HG03571 (cell line): ENCODE measurements at regions not wholly inside any gene's neighbourhood (a gene's known extent, or its start where the extent isn't known, plus 50 kb on each side); places are given as distances from the start of the nearest gene placed in this dataset.

Experiments used
- ATAC-seq: cut with Tn5 transposase; IDR thresholded peaks from one replicate; pipeline ENCODE4 v1.9.1; 2021; ENCODE audit not compliant: unreplicated experiment

- ATAC-seq = no peak
Observed at GRCh38 chr10:4590807-4591206, 235.2 kb upstream of the AKR1E2 start.

GRCh38 chr10:4588824-4589223 is 237.2 kb upstream of the AKR1E2 start:
- no peak for ATAC-seq

- no peak for ATAC-seq
Observed at GRCh38 chr10:4587466-4587865, 238.5 kb upstream of the AKR1E2 start.

DNA sequence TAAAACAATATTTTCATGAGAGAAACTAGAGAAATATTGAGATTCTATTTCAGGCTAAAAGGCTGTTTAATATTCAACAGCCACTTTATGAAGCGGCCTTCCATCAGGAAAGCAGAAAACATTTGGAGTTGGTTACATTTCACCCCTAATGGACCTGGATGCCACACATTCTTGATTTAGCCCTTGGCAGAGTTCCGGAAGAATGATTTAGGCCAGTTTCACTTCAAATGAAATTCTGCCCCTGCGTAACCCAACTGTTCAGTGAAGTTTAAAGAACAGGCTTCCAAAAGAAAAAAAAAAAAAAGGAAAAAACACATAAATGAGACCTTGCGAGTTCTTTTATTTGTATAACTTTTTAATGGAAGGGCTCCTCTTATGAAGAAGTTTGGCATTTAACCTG is 239.2 kb upstream of the AKR1E2 start:
- no peak for ATAC-seq

DNA sequence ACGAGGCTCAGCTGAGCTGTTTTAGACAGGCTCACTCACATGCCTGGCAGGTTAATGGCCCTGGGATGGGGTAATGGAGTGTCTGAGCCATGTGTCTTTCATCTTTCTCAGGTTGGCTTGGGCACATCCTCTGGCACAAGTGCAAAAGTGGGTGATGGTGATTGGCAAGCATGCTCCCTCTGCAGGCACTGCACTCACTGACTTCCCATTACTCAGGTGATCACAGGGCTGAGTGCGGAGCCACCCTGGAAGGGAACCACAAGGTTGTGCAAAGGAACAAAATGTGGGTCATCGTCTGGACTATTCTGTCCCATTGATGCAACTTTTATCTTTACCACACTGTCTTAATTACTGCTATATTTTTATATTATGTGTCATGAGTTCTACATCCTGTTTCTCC is 244.1 kb upstream of the AKR1E2 start:
- ATAC-seq = no peak

GRCh38 chr10:4579844-4580243 is 246.2 kb upstream of the AKR1E2 start:
- no peak for ATAC-seq

DNA sequence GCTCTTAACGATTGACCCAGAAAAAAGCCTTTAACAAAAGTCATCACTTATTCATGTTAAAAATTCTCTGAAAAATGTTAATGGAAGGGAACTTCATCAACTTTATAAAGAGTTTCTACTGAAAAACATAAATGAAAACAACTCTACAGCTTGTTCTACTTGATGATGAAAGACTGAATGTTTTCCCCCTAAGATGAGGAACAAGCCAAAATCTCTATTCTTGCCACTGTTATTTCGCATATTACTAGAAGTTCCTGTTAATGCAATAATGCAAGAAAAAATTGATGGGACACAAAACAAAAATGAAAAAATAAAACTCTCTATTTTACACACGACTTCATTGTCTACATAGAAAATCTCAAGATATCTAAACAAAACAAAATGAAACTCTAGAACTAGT is 249.8 kb upstream of the AKR1E2 start:
- ATAC-seq = no peak

GRCh38 chr10:4569151-4569550 is 256.9 kb upstream of the AKR1E2 start:
- no peak for ATAC-seq

- ATAC-seq = no peak
Observed at GRCh38 chr10:4568731-4569130, 257.3 kb upstream of the AKR1E2 start.

- ATAC-seq = no peak
Observed at GRCh38 chr10:4568086-4568485, 257.9 kb upstream of the AKR1E2 start.

DNA sequence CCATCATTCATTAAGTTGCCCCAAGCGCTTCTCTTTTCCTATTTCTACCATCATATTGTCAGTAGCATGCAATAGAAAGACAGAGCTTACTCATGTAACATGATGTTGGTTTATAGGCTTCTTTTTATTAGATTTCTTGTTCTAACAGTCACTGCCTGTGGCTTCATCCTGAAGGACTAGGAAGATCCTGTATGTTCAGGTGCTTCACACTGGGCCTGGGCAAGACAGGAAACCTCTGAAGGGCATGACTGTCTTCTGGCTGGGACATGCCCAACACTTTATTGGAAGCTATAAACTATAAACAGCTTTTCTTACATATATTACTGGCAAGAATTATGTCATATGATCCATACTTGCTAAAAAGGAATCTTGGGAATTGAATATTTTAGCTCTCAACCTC is 258.4 kb upstream of the AKR1E2 start:
- no peak for ATAC-seq

GRCh38 chr10:4566011-4566410 is 260.0 kb upstream of the AKR1E2 start:
- no peak for ATAC-seq

- no peak for ATAC-seq
Observed at GRCh38 chr10:4561296-4561695, 264.7 kb upstream of the AKR1E2 start.

GRCh38 chr10:4557469-4557868 is 268.5 kb upstream of the AKR1E2 start:
- no peak for ATAC-seq

- ATAC-seq = no peak
Observed at GRCh38 chr10:4556527-4556926, 269.5 kb upstream of the AKR1E2 start.

DNA sequence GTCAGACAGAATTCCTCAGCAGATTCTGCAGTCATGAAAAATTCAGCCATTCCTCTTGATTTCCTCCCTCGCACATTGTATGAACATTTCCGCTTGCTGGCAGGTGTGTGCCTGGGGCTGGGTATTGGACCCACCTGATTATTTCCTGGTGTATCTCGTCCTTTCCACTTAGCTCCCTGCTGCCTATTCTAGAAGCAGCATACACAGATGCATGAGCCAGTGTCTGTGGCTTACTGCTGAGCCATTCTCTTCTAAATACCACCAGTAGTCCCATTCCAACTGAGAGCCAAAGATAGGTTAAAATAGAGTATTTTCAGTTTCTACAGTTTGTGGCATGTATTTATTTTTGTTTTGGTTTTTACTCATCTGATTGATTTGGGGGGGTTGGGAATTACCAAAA is 270.1 kb upstream of the AKR1E2 start:
- no peak for ATAC-seq

DNA sequence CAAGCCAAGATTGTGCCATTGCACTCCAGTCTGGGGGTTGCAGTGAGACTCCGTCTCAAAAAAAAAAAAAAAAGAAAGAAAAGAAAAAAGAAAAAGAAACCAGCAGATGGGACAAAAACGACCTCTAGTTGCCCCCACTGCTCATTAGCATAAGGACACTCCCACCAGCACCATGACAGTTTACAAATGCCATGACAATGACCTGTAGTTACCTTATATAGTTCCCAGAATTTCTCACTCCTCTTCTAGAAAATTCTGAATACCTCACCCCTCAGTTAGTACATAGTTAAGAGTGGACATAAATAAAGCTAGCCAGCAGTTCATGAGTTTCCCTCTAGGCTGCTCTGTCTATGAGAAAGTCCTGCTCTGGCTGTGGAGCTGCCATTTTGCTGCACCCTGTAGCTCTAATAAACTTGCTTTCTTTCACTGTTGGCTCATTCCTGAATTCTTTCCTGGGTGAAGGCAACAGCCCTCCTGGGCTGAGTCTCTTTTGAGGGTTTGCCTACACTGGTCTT is 276.8 kb upstream of the AKR1E2 start:
- ATAC-seq = no peak

DNA sequence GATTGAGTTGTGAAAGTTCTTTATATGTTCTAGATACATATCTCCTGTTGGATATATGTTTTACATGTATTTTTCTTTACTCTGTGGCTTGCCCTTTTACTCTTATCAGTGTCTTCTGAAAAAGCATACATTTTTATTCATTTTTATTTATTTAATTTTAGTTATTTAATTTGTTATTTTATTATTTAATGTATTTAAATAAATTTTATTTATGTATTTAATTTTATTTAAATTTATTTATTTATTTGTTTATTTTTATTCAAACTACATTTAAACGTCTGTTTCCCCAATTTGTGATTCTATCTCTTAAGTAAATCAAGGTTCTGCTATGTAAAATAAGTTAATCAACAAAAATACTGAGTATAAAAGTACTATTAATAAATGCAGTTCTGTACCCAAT is 279.1 kb upstream of the AKR1E2 start:
- ATAC-seq = no peak

DNA sequence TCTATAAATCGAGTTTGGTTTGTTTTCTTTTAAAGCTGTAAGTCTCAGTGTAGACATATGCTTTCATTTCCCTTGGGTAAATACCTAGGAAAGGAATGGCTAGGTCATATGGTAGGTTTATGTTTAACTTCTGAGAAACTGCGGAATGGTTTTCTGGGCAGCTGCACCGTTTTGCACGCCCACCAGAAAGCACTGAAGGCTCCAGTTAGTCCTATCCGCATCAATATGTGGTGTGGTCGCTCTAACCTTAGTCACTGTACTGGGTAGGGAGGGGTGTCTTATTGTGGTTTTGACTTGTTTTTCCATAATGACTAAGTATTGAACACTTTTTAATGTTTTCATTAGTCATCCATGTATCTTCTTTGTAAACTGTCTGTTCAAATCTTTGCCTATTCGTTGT is 279.5 kb upstream of the AKR1E2 start:
- ATAC-seq = no peak

GRCh38 chr10:4545062-4545461 is 280.9 kb upstream of the AKR1E2 start:
- ATAC-seq = no peak

GRCh38 chr10:4543938-4544533 is 282.0 kb upstream of the AKR1E2 start:
- no peak for ATAC-seq

GRCh38 chr10:4541292-4541691 is 284.7 kb upstream of the AKR1E2 start:
- ATAC-seq = no peak

GRCh38 chr10:4538016-4538415 is 288.0 kb upstream of the AKR1E2 start:
- ATAC-seq = no peak
